Vagina (tissue), 2 donors: ENCODE measurements at regions not wholly inside any gene's neighbourhood (a gene's known extent, or its start where the extent isn't known, plus 50 kb on each side); places are given as distances from the start of the nearest gene placed in this dataset.
A peak's percentile ranks its signal among the peaks of the same experiment; 100 is the strongest.

Experiments used
- DNase-seq, 2 donors: peaks; one replicate each; pipeline ENCODE4 v3.0.0-alpha.2; 2017; ENCODE audit errors: extremely low spot score in 2 of 2
- H3K27ac ChIP-seq: fragments of 200-600 bp; sonication (generic); one replicate; pipeline ENCODE4 v1.5.1; 2019
- H3K27me3 ChIP-seq: fragments of 200-600 bp; sonication (generic); one replicate; pipeline ENCODE4 v1.5.1; 2019
- H3K36me3 ChIP-seq, 2 donors: fragments of 200-600 bp; sonication (generic); one replicate each; pipeline ENCODE4 v1.5.1; 2017 to 2019
- H3K4me1 ChIP-seq: fragments of 200-600 bp; sonication (generic); one replicate; pipeline ENCODE4 v1.5.1; 2019
- H3K4me3 ChIP-seq, 2 donors: fragments of 200-600 bp; sonication (generic); 1 replicate in 1 of 2; 2 replicates in 1 of 2; pipeline ENCODE4 v1.5.1; 2016 to 2019
- H3K9me3 ChIP-seq: fragments of 200-600 bp; sonication (generic); one replicate; pipeline ENCODE4 v1.5.1; 2019
- CTCF ChIP-seq, 3 experiments: fragments of 450-650 bp in 2 of 3; fragments of 200-600 bp in 1 of 3; sonication (generic) in 1 of 3; IDR thresholded peaks; one replicate each; pipeline ENCODE4 v1.5.1; 2017 to 2019; ENCODE audit warnings: antibody characterized with exemption in 3 of 3, mild to moderate bottlenecking in 2 of 3, moderate library complexity in 2 of 3
- POLR2A ChIP-seq, 2 donors: fragments of 450-650 bp; IDR thresholded peaks; one replicate each; pipeline ENCODE4 v1.6.1; 2017; ENCODE audit warnings: antibody characterized with exemption in 2 of 2, mild to moderate bottlenecking in 2 of 2, moderate library complexity in 2 of 2
- POLR2AphosphoS5 ChIP-seq, 2 donors: sonication (generic); formaldehyde crosslinking; IDR thresholded peaks; one replicate each; pipeline ENCODE4 v1.9.0; 2017; ENCODE audit warnings: antibody characterized with exemption in 2 of 2, mild to moderate bottlenecking in 2 of 2, low read depth in 1 of 2; ENCODE audit not compliant: insufficient read depth in 1 of 2
- intact Hi-C: fragments of 100-400 bp; cut with DNase I; formaldehyde crosslinking; loops from one replicate; pipeline ENCODE4 v1.15.1; 2023

GRCh38 chr5:2375757-2376250 is 375.7 kb downstream of the IRX2 start:
- no peak for TF ChIP-seq POLR2AphosphoS5 (IDR thresholded peaks at IDR 0.05; ENCODE audit: insufficient read depth in 1 of 2, low read depth in 1 of 2)
- TF ChIP-seq CTCF (IDR thresholded peaks at IDR 0.05): no peak
- no peak for TF ChIP-seq POLR2A (IDR thresholded peaks at IDR 0.05)
- no peaks in the 10 kb centered on the region for H3K27me3 ChIP-seq
- H3K9me3 ChIP-seq: no peaks in the 10 kb centered on the region
- H3K4me3 ChIP-seq: no peak overlapping the region
- intact Hi-C loops: no loop called here
- H3K27ac ChIP-seq: no peak overlapping the region
- no peaks in the 10 kb centered on the region for H3K4me1 ChIP-seq
- no peaks in the 10 kb centered on the region for H3K36me3 ChIP-seq
- peak; percentile 44 to 82 for DNase-seq

- no peak overlapping the region for H3K4me3 ChIP-seq
- H3K27ac ChIP-seq: no peak overlapping the region
- H3K36me3 ChIP-seq: no peaks in the 10 kb centered on the region
- no peaks in the 10 kb centered on the region for H3K4me1 ChIP-seq
- no peaks in the 10 kb centered on the region for H3K9me3 ChIP-seq
- peak; percentile 42 to 52 for DNase-seq
- H3K27me3 ChIP-seq: no peaks in the 10 kb centered on the region
- TF ChIP-seq CTCF (IDR thresholded peaks at IDR 0.05) (no peak), POLR2AphosphoS5 (IDR thresholded peaks at IDR 0.05; ENCODE audit: insufficient read depth in 1 of 2, low read depth in 1 of 2) (no peak), POLR2A (IDR thresholded peaks at IDR 0.05) (no peak)
- intact Hi-C loops: no loop called here
Observed at GRCh38 chr5:2375291-2375690, 376.2 kb downstream of the IRX2 start.

GRCh38 chr5:2374703-2375102 is 376.8 kb downstream of the IRX2 start:
- Histone ChIP-seq H3K36me3 (no peaks in the 10 kb centered on the region), H3K4me3 (no peak overlapping the region), H3K9me3 (no peaks in the 10 kb centered on the region), H3K27me3 (no peaks in the 10 kb centered on the region), H3K27ac (no peak overlapping the region), H3K4me1 (no peaks in the 10 kb centered on the region)
- intact Hi-C loops: no loop called here
- TF ChIP-seq POLR2AphosphoS5 (IDR thresholded peaks at IDR 0.05; ENCODE audit: insufficient read depth in 1 of 2, low read depth in 1 of 2): no peak
- no peak for TF ChIP-seq CTCF (IDR thresholded peaks at IDR 0.05)
- no peak for TF ChIP-seq POLR2A (IDR thresholded peaks at IDR 0.05)
- peak; percentile 56 to 81 for DNase-seq

GRCh38 chr5:2373631-2374030 is 377.8 kb downstream of the IRX2 start:
- Histone ChIP-seq H3K4me3 (no peak overlapping the region), H3K4me1 (no peaks in the 10 kb centered on the region), H3K36me3 (no peaks in the 10 kb centered on the region), H3K27me3 (no peaks in the 10 kb centered on the region), H3K27ac (no peak overlapping the region), H3K9me3 (no peaks in the 10 kb centered on the region)
- peak in 1 of 2 donors; percentile 72 for DNase-seq
- intact Hi-C loops: no loop called here
- no peak for TF ChIP-seq POLR2A (IDR thresholded peaks at IDR 0.05)

GRCh38 chr5:2371419-2371710 is 380.1 kb downstream of the IRX2 start:
- TF ChIP-seq CTCF (IDR thresholded peaks at IDR 0.05) (no peak), POLR2A (IDR thresholded peaks at IDR 0.05) (no peak), POLR2AphosphoS5 (IDR thresholded peaks at IDR 0.05; ENCODE audit: insufficient read depth in 1 of 2, low read depth in 1 of 2) (no peak)
- DNase-seq: peak in 1 of 2 donors; percentile 58
- Histone ChIP-seq H3K27ac (no peak overlapping the region), H3K9me3 (no peaks in the 10 kb centered on the region), H3K36me3 (no peaks in the 10 kb centered on the region), H3K4me3 (no peak overlapping the region), H3K27me3 (no peaks in the 10 kb centered on the region), H3K4me1 (no peaks in the 10 kb centered on the region)
- intact Hi-C loops: no loop called here
